SK-N-MC (cell line): ENCODE measurements at regions not wholly inside any gene's neighbourhood (a gene's known extent, or its start where the extent isn't known, plus 50 kb on each side); places are given as distances from the start of the nearest gene placed in this dataset.

Experiments
- EZH2 ChIP-seq: fragments of 200-600 bp; sonication (generic); IDR thresholded peaks from one replicate; pipeline ENCODE4 v1.6.1; 2017; ENCODE audit warnings: antibody characterized with exemption
- FOXP2 ChIP-seq: optimal IDR thresholded peaks from 2 replicates; pipeline ENCODE3; 2011; ENCODE audit warnings: mild to moderate bottlenecking, moderate library complexity; ENCODE audit not compliant: insufficient read depth; ENCODE audit errors: extremely low read length, control extremely low read depth
- POLR2AphosphoS5 ChIP-seq: IDR thresholded peaks from 2 replicates; pipeline ENCODE4 v1.6.1; 2012; ENCODE audit warnings: mild to moderate bottlenecking, low read depth, low read length, borderline replicate concordance

DNA sequence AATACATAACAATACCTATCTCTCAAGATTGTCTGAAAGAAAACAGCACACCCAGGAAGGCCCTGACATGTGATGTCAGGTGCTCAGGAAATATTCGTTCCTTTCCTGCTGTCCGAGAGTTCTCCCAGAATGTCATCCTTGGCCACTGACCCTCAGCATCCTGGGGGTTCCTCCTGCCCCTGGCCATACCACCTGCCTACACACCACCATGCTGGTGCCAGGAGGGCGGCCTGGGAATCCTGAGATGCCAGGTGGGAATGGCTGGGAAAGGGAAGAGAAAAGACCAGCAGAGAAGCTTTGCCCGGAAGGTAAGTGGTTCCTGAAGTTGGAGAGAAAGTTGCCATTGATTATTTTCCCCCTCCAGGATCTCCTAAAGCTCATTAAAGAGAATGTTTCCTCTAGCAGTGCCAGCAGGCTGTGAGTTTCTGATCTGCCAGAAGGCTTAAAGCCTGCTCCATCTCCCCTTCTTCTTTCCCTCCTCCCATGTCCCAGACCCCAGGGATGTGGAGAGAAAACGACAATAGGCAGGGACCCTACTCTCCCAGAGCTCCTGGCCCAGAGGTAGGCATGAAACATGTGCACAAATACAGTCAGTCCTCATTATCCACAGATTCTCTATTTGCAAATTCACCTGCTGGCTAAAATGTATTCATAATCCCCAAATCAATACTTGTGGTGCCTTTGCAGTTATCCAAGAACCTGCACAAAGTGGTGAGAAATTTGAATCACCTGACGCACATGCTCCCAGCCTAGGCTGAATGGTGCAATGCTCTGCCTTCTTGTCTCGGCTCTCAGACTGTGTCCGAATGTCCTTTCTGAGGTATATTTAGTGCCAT lies 147.1 kb upstream of the MYCN start:
- TF ChIP-seq POLR2AphosphoS5 (no peak), EZH2 (no peak), FOXP2 (no peak)
